GM23248 (cell line): ENCODE measurements at regions not wholly inside any gene's neighbourhood (a gene's known extent, or its start where the extent isn't known, plus 50 kb on each side); places are given as distances from the start of the nearest gene placed in this dataset.
A peak's percentile ranks its signal among the peaks of the same experiment; 100 is the strongest.

ENCODE experiments used
- DNase-seq: peaks from one replicate; pipeline ENCODE4 v3.0.0-alpha.2; 2015
- H2AFZ ChIP-seq: fragments of 200-600 bp; sonication (generic); 2 replicates; pipeline ENCODE4 v1.6.1; 2016; ENCODE audit warnings: antibody characterized with exemption
- H3F3A ChIP-seq: fragments of 200-600 bp; sonication (generic); 2 replicates; pipeline ENCODE4 v1.6.1; 2016; ENCODE audit warnings: mild to moderate bottlenecking, antibody characterized with exemption, mixed run types; ENCODE audit not compliant: insufficient read depth
- H3K27ac ChIP-seq: fragments of 200-600 bp; sonication (generic); 2 replicates; pipeline ENCODE4 v1.5.1; 2016; ENCODE audit warnings: mild to moderate bottlenecking
- H3K27me3 ChIP-seq: fragments of 200-600 bp; sonication (generic); replicated peaks from 2 replicates; pipeline ENCODE4 v1.6.1; 2016; ENCODE audit warnings: mild to moderate bottlenecking; ENCODE audit not compliant: insufficient read depth
- H3K36me3 ChIP-seq: fragments of 200-600 bp; sonication (generic); 2 replicates; pipeline ENCODE4 v1.6.1; 2016; ENCODE audit warnings: low read depth, mild to moderate bottlenecking
- H3K4me1 ChIP-seq: fragments of 200-600 bp; sonication (generic); 2 replicates; pipeline ENCODE4 v1.6.1; 2016; ENCODE audit warnings: mild to moderate bottlenecking; ENCODE audit not compliant: insufficient read depth
- H3K4me2 ChIP-seq: fragments of 200-600 bp; sonication (generic); one replicate; pipeline ENCODE4 v1.6.1; 2016; ENCODE audit warnings: mild to moderate bottlenecking; ENCODE audit not compliant: unreplicated experiment
- H3K4me3 ChIP-seq: fragments of 200-600 bp; sonication (generic); 2 replicates; pipeline ENCODE4 v1.5.1; 2016; ENCODE audit warnings: mild to moderate bottlenecking
- H3K79me2 ChIP-seq: fragments of 200-600 bp; sonication (generic); 2 replicates; pipeline ENCODE4 v1.6.1; 2016; ENCODE audit warnings: mild to moderate bottlenecking; ENCODE audit not compliant: insufficient read depth
- H3K9ac ChIP-seq: fragments of 200-600 bp; sonication (generic); 2 replicates; pipeline ENCODE4 v1.6.1; 2016; ENCODE audit warnings: mild to moderate bottlenecking
- H3K9me2 ChIP-seq: fragments of 200-600 bp; sonication (generic); 2 replicates; pipeline ENCODE4 v1.6.1; 2016; ENCODE audit warnings: mixed run types, mild to moderate bottlenecking, moderate library complexity; ENCODE audit not compliant: insufficient read depth
- H3K9me3 ChIP-seq: fragments of 200-600 bp; sonication (generic); one replicate; pipeline ENCODE4 v1.6.1; 2017; ENCODE audit warnings: low read depth
- H4K20me1 ChIP-seq: fragments of 200-600 bp; sonication (generic); 2 replicates; pipeline ENCODE4 v1.6.0; 2016; ENCODE audit not compliant: insufficient read depth
- EZH2 ChIP-seq: fragments of 200-600 bp; sonication (generic); IDR thresholded peaks from 2 replicates; pipeline ENCODE4 v1.6.1; 2018; ENCODE audit warnings: antibody characterized with exemption, mild to moderate bottlenecking; ENCODE audit not compliant: insufficient read depth, poor library complexity, severe bottlenecking
- EZH2phosphoT487 ChIP-seq: fragments of 200-600 bp; sonication (generic); IDR thresholded peaks from 2 replicates; pipeline ENCODE4 v1.6.1; 2018; ENCODE audit warnings: antibody characterized with exemption, moderate library complexity, mild to moderate bottlenecking, low read depth; ENCODE audit not compliant: insufficient read depth
- whole genome bisulfite sequencing, 2 experiments: methylation state at CpG; one replicate each; pipeline ENCODE4 v1.1.6; 2015 to 2017; ENCODE audit warnings: low lambda C conversion rate in 2 of 2, low coverage in 1 of 2; ENCODE audit errors: missing lambda C conversion rate in 2 of 2; 5-methylcytosine and 5-hydroxymethylcytosine counted together
- in situ Hi-C: fragments of 300-500 bp; cut with MboI; formaldehyde crosslinking; loops from 2 replicates; pipeline ENCODE4 v1.15.0; 2020

DNA sequence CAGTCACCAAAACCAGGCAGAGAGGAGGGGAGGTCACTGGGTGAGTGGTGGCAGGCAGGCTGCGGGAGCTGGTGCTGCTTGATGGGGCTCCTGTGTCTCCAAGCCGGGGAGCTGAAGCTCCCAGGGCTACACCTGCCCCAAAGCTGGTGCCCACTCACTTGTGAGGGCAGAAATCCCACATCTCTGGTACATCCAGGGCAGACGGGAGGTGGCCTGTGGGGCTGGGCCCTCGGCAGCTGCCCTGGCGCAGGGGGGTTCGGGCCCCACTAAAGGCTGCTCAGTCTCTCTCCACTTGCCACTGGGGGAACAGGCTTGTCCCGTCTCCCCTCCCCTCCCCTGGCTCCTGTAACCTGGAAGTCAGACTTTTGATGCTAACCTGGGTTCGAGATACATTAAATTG, 55.6 kb upstream of the PPARA start:
- H3K79me2 ChIP-seq = peaks cover 100% of the 10 kb centered on the region
- H3K4me3 ChIP-seq = no peak overlapping the region
- H3F3A ChIP-seq = peaks cover 78% of the 10 kb centered on the region
- no peak overlapping the region for H3K4me2 ChIP-seq
- no peak for DNase-seq
- H3K9me3 ChIP-seq = no peaks in the 10 kb centered on the region
- in situ Hi-C loops = no loop called here
- H3K27me3 ChIP-seq = no peaks in the 10 kb centered on the region
- no peaks in the 10 kb centered on the region for H3K9me2 ChIP-seq
- no peak overlapping the region for H2AFZ ChIP-seq
- H3K27ac ChIP-seq = peak overlapping the region; percentile 99
- TF ChIP-seq EZH2 = no peak
- TF ChIP-seq EZH2phosphoT487 = no peak
- H4K20me1 ChIP-seq = peaks cover 4% of the 10 kb centered on the region; the same call in 1 of the 2 replicates
- peaks cover 58% of the 10 kb centered on the region for H3K4me1 ChIP-seq
- H3K36me3 ChIP-seq = peaks cover 25% of the 10 kb centered on the region; the same call in 1 of the 2 replicates
- WGBS, 2 experiments = 82 to 83% methylated on average over 8 of the region's 8 CpGs
- H3K9ac ChIP-seq = peak overlapping the region; percentile 99

DNA sequence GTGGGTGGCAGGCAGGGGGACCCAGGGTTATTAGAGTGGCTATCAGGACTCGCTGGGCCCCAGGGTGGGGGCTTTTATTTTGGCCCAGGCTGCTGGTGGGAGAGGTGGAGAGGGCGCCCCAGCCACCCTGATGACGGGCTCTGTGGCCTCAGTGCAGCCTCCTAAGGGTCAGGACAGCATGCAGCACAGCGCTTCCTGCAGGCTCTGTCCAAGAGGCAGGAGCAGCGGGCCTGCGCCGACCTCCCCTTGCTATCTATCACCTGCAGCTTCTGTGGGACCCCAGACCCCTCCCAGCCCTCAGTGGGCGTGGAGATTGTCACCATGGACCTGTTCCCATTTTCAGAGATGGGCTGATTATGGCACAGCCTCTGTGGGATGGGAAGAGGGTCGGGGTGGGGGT, 54.3 kb upstream of the PPARA start:
- in situ Hi-C loops = no loop called here
- peaks cover 4% of the 10 kb centered on the region; the same call in 1 of the 2 replicates for H4K20me1 ChIP-seq
- TF ChIP-seq EZH2 (no peak), EZH2phosphoT487 (no peak)
- H3K4me2 ChIP-seq = no peak overlapping the region
- H3K9ac ChIP-seq = peak overlapping the region; percentile 44
- WGBS, 2 experiments = 76 to 82% methylated on average over 9 of the region's 9 CpGs
- no peaks in the 10 kb centered on the region for H3K9me2 ChIP-seq
- peaks cover 78% of the 10 kb centered on the region for H3F3A ChIP-seq
- no peak overlapping the region for H2AFZ ChIP-seq
- no peaks in the 10 kb centered on the region for H3K27me3 ChIP-seq
- H3K27ac ChIP-seq = peak overlapping the region; percentile 82; the same call in 1 of the 2 replicates
- no peaks in the 10 kb centered on the region for H3K9me3 ChIP-seq
- DNase-seq = no peak
- peaks cover 100% of the 10 kb centered on the region for H3K79me2 ChIP-seq
- peaks cover 32% of the 10 kb centered on the region for H3K36me3 ChIP-seq
- H3K4me3 ChIP-seq = no peak overlapping the region
- peaks cover 51% of the 10 kb centered on the region for H3K4me1 ChIP-seq

DNA sequence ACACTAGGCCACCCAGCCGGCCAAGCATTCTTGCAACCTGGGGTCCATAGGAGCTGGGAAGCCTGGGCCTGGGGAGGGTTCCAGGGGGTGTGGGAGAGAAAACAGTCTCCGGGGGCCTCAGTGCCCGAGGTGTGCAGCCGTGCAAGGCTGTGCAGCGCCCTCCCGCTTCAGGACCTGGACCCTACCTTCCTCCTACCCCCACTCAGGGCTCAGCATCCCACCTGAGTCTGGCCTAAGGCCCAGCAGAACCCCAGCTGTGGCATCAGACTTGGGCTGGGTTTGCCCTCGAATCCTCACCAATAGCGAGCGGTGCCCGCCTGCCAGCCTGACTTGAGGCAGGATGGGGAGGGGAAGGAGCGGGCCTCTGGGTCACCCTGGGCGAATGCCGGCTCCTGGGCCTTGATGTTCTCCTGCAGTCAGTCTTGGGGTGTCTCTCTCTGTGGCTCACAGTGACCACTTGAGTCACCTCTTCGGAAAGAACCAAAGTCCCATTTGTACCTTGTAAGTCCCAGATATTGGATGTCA, 53.6 kb upstream of the PPARA start:
- no peaks in the 10 kb centered on the region for H3K27me3 ChIP-seq
- 79 to 83% methylated on average over 13 to 14 of the region's 14 CpGs for WGBS, 2 experiments
- TF ChIP-seq EZH2phosphoT487 = no peak
- no peak for TF ChIP-seq EZH2
- no peak overlapping the region for H3K4me3 ChIP-seq
- H3K4me2 ChIP-seq = no peak overlapping the region
- no peaks in the 10 kb centered on the region for H3K9me2 ChIP-seq
- H2AFZ ChIP-seq = no peak overlapping the region
- H3K36me3 ChIP-seq = peaks cover 32% of the 10 kb centered on the region
- peaks cover 100% of the 10 kb centered on the region for H3K79me2 ChIP-seq
- DNase-seq = no peak
- peaks cover 4% of the 10 kb centered on the region; the same call in 1 of the 2 replicates for H4K20me1 ChIP-seq
- peaks cover 78% of the 10 kb centered on the region for H3F3A ChIP-seq
- H3K4me1 ChIP-seq = peaks cover 49% of the 10 kb centered on the region
- in situ Hi-C loops = no loop called here
- H3K9ac ChIP-seq = peak overlapping the region; percentile 44
- no peaks in the 10 kb centered on the region for H3K9me3 ChIP-seq
- H3K27ac ChIP-seq = peak overlapping the region; percentile 82

DNA sequence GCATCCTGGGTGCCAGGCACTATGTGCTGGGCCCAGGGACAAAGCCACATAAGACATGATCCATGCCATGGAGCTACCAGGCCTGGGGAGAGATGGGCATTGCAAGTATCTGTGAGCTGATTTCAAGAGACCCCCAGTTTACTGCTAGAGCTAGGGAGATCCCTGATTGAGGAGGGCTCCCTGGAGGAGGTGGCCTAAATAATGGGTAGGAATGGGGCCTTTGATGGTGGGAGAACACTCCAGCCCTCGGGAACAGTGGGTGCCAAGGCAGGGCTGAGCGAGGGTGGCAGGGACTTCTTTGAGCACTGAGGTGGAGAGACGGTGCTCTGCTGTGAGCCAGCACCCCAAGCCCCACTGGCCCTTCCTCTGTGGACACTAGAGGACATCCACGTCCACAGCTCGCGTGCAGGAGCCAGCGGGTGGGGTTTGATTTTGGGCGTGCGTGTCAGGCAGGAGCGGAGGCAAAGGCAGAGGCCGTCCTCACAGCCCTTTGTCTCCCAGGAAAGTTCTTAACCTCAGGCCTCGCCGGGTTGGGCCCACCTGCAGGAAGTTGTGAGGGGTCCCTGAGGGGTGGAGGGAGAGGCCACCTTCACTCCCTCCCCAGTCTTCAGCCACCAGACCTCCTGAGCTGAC, 52.9 kb upstream of the PPARA start:
- H3K4me3 ChIP-seq = no peak overlapping the region
- DNase-seq = no peak
- H3K4me1 ChIP-seq = peaks cover 43% of the 10 kb centered on the region
- peak overlapping the region; percentile 44 for H3K9ac ChIP-seq
- H3K36me3 ChIP-seq = peaks cover 27% of the 10 kb centered on the region
- TF ChIP-seq EZH2phosphoT487 (no peak), EZH2 (no peak)
- peaks cover 100% of the 10 kb centered on the region for H3K79me2 ChIP-seq
- WGBS, 2 experiments = 73 to 75% methylated on average over 11 to 13 of the region's 13 CpGs
- peak overlapping the region; percentile 82 for H3K27ac ChIP-seq
- no peak overlapping the region for H2AFZ ChIP-seq
- H3K9me2 ChIP-seq = no peaks in the 10 kb centered on the region
- no peak overlapping the region for H3K4me2 ChIP-seq
- peaks cover 4% of the 10 kb centered on the region; the same call in 1 of the 2 replicates for H4K20me1 ChIP-seq
- in situ Hi-C loops = no loop called here
- H3K9me3 ChIP-seq = no peaks in the 10 kb centered on the region
- H3F3A ChIP-seq = peaks cover 76% of the 10 kb centered on the region
- no peaks in the 10 kb centered on the region for H3K27me3 ChIP-seq
